ENCODE measurements at regions not wholly inside any gene's neighbourhood (a gene's known extent, or its start where the extent isn't known, plus 50 kb on each side); places are given as distances from the start of the nearest gene placed in this dataset.
"Not testable (repeated sequence)": the region's sequence is repeated elsewhere in the genome, so short reads cannot be mapped to it uniquely, and the experiment has no call there.

DNA sequence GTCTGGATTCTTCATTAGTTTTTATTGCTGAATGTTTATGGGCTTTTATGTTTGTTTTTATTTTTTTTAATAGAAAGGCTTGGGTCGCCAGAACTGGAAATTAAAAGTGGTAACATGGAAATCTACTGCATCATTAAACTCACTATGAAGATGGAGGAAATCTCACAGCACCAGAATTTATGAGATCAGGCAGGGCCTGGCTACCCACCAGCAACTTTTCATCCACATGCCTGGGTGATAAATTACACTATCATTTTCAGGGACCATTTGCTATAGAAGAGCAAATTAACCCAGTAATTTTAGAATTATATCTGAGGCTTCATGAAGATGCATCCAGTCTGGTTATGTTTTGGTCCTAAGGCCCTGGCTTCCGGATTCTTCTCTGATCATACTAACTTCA, 57.8 kb upstream of the PLCB4 start:
- Histone ChIP-seq H3K9me3 (ENCODE audit: control insufficient read depth, low read depth, low read length) (no peaks in the 10 kb centered on the region), H3K23ac (ENCODE audit: insufficient read length, low read depth, low read length) (no peak overlapping the region), H3T11ph (ENCODE audit: low read length) (no peak overlapping the region), H4K8ac (replicated peaks; ENCODE audit: insufficient read length, low read depth, low read length) (no peak overlapping the region), H3K56ac (ENCODE audit: insufficient read length, low read depth, low read length) (no peak overlapping the region), H3K79me1 (ENCODE audit: insufficient read depth, low read depth, low read length, poor library complexity, severe bottlenecking) (no peaks in the 10 kb centered on the region), H2BK5ac (ENCODE audit: insufficient read length, low read length) (no peak overlapping the region), H2BK20ac (ENCODE audit: low read depth, low read length, poor library complexity, severe bottlenecking) (no peak overlapping the region), H3K14ac (ENCODE audit: insufficient read depth, low read length) (no peak overlapping the region), H4K20me1 (ENCODE audit: control insufficient read depth, insufficient read depth, insufficient read length) (no peaks in the 10 kb centered on the region), H3K27me3 (ENCODE audit: insufficient read depth, low read length) (no peaks in the 10 kb centered on the region), H3K23me2 (ENCODE audit: insufficient read length, low read depth, low read length, poor library complexity, severe bottlenecking) (no peaks in the 10 kb centered on the region), H3K4me2 (ENCODE audit: insufficient read depth, insufficient read length, low read length) (no peak overlapping the region), H2BK12ac (ENCODE audit: insufficient read length, low read depth, low read length) (no peak overlapping the region), H2BK120ac (ENCODE audit: low read depth, low read length, poor library complexity, severe bottlenecking) (no peak overlapping the region), H4K5ac (ENCODE audit: insufficient read length, low read depth, low read length) (no peak overlapping the region), H2BK15ac (ENCODE audit: low read depth, low read length) (no peak overlapping the region), H3K27ac (ENCODE audit: insufficient read length, low read depth, low read length) (no peak overlapping the region), H4K91ac (ENCODE audit: insufficient read length, low read depth, low read length) (no peak overlapping the region), H3K18ac (ENCODE audit: insufficient read length, low read depth, low read length) (no peak overlapping the region), H3K4ac (ENCODE audit: low read depth, low read length) (no peak overlapping the region), H3K9ac (ENCODE audit: extremely low read depth, insufficient read length, low read length) (no peak overlapping the region), H3K4me1 (ENCODE audit: insufficient read depth, low read length) (peaks cover 2% of the 10 kb centered on the region; the same call in 1 of the 2 replicates), H2AK5ac (ENCODE audit: insufficient read length, low read length) (no peak overlapping the region), H3K79me2 (ENCODE audit: insufficient read depth, low read length) (no peaks in the 10 kb centered on the region), H2AFZ (ENCODE audit: low read length) (no peak overlapping the region)
- no CpG with 5 or more reads among the region's 2 CpGs for WGBS (ENCODE audit: extremely low coverage, insufficient read length, low lambda C conversion rate)
- H3K4me1 Mint-ChIP-seq, result peaks cover 12 to 18% of the 10 kb centered on the region in 2 experiments
- peaks cover 0 to 5% (median 0%) of the 10 kb centered on the region in 3 experiments; a peak in 2 of 7 replicates for H3K36me3 Mint-ChIP-seq (ENCODE audit: insufficient read depth in 1 of 3, low read depth in 3 of 3)
- no peak for TF ChIP-seq CTCF (conservative IDR thresholded peaks at IDR 0.05)
- no peak overlapping the region for H3K27ac Mint-ChIP-seq
- no peak overlapping the region for H3K4me3 Mint-ChIP-seq
- no peaks in the 10 kb centered on the region; a peak in 1 of 5 replicates for H3K9me3 Mint-ChIP-seq
- H3K27me3 Mint-ChIP-seq (ENCODE audit: low read depth), result no peaks in the 10 kb centered on the region
- DNase-seq, result no peak

DNA sequence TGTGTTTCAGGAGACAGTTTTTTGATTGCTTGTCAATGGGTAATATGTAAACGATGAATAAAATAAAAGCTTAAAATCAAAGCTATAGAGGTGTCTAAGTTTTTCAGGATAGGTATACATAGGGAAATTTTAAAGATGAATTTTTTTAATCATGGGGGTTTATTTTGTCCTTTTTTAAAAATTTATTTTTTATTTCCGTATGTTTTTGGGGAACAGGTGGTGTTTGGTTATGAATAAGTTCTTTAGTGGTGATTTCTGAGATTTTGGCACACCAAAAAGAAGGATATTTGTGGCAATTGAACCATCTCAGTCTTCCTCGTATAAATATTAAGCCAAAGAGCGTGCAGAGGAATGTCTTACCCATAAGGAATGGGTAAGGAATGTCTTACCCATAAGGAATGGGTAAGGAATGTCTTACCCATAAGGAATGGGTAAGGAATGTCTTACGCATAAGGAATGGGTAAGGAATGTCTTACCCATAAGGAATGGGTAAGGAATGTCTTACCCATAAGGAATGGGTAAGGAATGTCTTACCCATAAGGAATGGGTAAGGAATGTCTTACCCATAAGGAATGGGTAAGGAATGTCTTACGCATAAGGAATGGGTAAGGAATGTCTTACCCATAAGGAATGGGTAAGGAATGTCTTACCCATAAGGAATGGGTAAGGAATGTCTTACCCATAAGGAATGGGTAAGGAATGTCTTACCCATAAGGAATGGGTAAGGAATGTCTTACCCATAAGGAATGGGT, 53.5 kb upstream of the PLCB4 start:
- peaks cover 37 to 50% of the 10 kb centered on the region in 2 experiments for H3K4me1 Mint-ChIP-seq

More for the DNA sequence above, 53.5 kb upstream of the PLCB4 start:
- H3K36me3 Mint-ChIP-seq (ENCODE audit: insufficient read depth in 1 of 3, low read depth in 3 of 3); H2AK5ac ChIP-seq (ENCODE audit: insufficient read length, low read length); H2BK12ac ChIP-seq (ENCODE audit: insufficient read length, low read depth, low read length); H3K79me1 ChIP-seq (ENCODE audit: insufficient read depth, low read depth, low read length, poor library complexity, severe bottlenecking); H3K56ac ChIP-seq (ENCODE audit: insufficient read length, low read depth, low read length); H2BK5ac ChIP-seq (ENCODE audit: insufficient read length, low read length); H3K27me3 Mint-ChIP-seq (ENCODE audit: low read depth); H3K4me3 Mint-ChIP-seq; H3K4me2 ChIP-seq (ENCODE audit: insufficient read depth, insufficient read length, low read length); H3K23ac ChIP-seq (ENCODE audit: insufficient read length, low read depth, low read length); H3K79me2 ChIP-seq (ENCODE audit: insufficient read depth, low read length); H2AFZ ChIP-seq (ENCODE audit: low read length); H3K4me1 ChIP-seq (ENCODE audit: insufficient read depth, low read length); H3T11ph ChIP-seq (ENCODE audit: low read length); H4K91ac ChIP-seq (ENCODE audit: insufficient read length, low read depth, low read length); H2BK15ac ChIP-seq (ENCODE audit: low read depth, low read length); H2BK120ac ChIP-seq (ENCODE audit: low read depth, low read length, poor library complexity, severe bottlenecking); H4K5ac ChIP-seq (ENCODE audit: insufficient read length, low read depth, low read length); H4K8ac ChIP-seq (replicated peaks; ENCODE audit: insufficient read length, low read depth, low read length); H3K23me2 ChIP-seq (ENCODE audit: insufficient read length, low read depth, low read length, poor library complexity, severe bottlenecking); DNase-seq; H3K9me3 Mint-ChIP-seq; H3K9me3 ChIP-seq (ENCODE audit: control insufficient read depth, low read depth, low read length); H3K14ac ChIP-seq (ENCODE audit: insufficient read depth, low read length); H2BK20ac ChIP-seq (ENCODE audit: low read depth, low read length, poor library complexity, severe bottlenecking); H3K27ac ChIP-seq (ENCODE audit: insufficient read length, low read depth, low read length); H3K4ac ChIP-seq (ENCODE audit: low read depth, low read length); H4K20me1 ChIP-seq (ENCODE audit: control insufficient read depth, insufficient read depth, insufficient read length); H3K9ac ChIP-seq (ENCODE audit: extremely low read depth, insufficient read length, low read length); H3K27me3 ChIP-seq (ENCODE audit: insufficient read depth, low read length); H3K18ac ChIP-seq (ENCODE audit: insufficient read length, low read depth, low read length): not testable (repeated sequence)
- 100% methylated on average over 1 of the region's 6 CpGs for WGBS (ENCODE audit: extremely low coverage, insufficient read length, low lambda C conversion rate)
- H3K27ac Mint-ChIP-seq, result peak overlapping the region in 2 of 3 experiments; percentile 83 to 94; a peak in 4 of 7 replicates

Measured in H9 (cell line).